Keratinocyte (primary cell): ENCODE measurements at regions not wholly inside any gene's neighbourhood (a gene's known extent, or its start where the extent isn't known, plus 50 kb on each side); places are given as distances from the start of the nearest gene placed in this dataset.

ENCODE experiments used
- DNase-seq: peaks from one replicate; pipeline ENCODE4 v3.0.0-alpha.2; 2011; ENCODE audit warnings: low read depth, missing footprints, low spot score
- FAIRE-seq: peaks from 2 replicates; lab custom pipeline; 2011; peaks lifted over from hg19 to GRCh38; lab: Jason Lieb, UNC
- H2AFZ ChIP-seq: 2 replicates; pipeline ENCODE4 v1.6.0; 2012; ENCODE audit warnings: low read length, control low read depth, inconsistent platforms; ENCODE audit not compliant: control insufficient read depth
- H3K27ac ChIP-seq: 2 replicates; pipeline ENCODE4 v1.5.1; 2011; ENCODE audit warnings: low read length; ENCODE audit not compliant: control insufficient read depth, insufficient read depth
- H3K27me3 ChIP-seq: 3 replicates; pipeline ENCODE4 v1.6.0; 2011; ENCODE audit warnings: low read length; ENCODE audit not compliant: control insufficient read depth, insufficient read depth; ENCODE audit errors: extremely low read depth
- H3K36me3 ChIP-seq, 2 experiments: 2 replicates in 1 of 2; 3 replicates in 1 of 2; pipeline ENCODE4 v1.5.1; 2011; ENCODE audit warnings: low read length in 2 of 2, mild to moderate bottlenecking in 1 of 2; ENCODE audit not compliant: control insufficient read depth in 2 of 2, insufficient read depth in 2 of 2; ENCODE audit errors: extremely low read depth in 1 of 2
- H3K4me1 ChIP-seq: 3 replicates; pipeline ENCODE4 v1.5.1; 2011; ENCODE audit warnings: low read length; ENCODE audit not compliant: control insufficient read depth, insufficient read depth; ENCODE audit errors: extremely low read depth
- H3K4me2 ChIP-seq: 3 replicates; pipeline ENCODE4 v1.6.0; 2011; ENCODE audit warnings: low read depth, low read length; ENCODE audit not compliant: control insufficient read depth, insufficient read depth; ENCODE audit errors: extremely low read depth
- H3K4me3 ChIP-seq, 3 experiments: fragments of 200-600 bp in 1 of 3; sonication (generic) in 1 of 3; 2 replicates in 2 of 3; 3 replicates in 1 of 3; pipeline ENCODE4 v1.5.1; 2011 to 2016; ENCODE audit warnings: low read length in 3 of 3, mild to moderate bottlenecking in 3 of 3, control low read depth in 2 of 3, inconsistent platforms in 1 of 3, low read depth in 1 of 3, mixed read lengths in 1 of 3, mixed run types in 1 of 3, moderate library complexity in 1 of 3; ENCODE audit not compliant: control insufficient read depth in 2 of 3, insufficient read depth in 2 of 3; ENCODE audit errors: extremely low read depth in 1 of 3
- H3K79me2 ChIP-seq: 2 replicates; pipeline ENCODE4 v1.6.0; 2012; ENCODE audit warnings: low read length; ENCODE audit not compliant: control insufficient read depth, insufficient read depth
- H3K9ac ChIP-seq: 3 replicates; pipeline ENCODE4 v1.6.0; 2011; ENCODE audit warnings: low read length; ENCODE audit not compliant: control insufficient read depth, insufficient read depth; ENCODE audit errors: extremely low read depth
- H3K9me1 ChIP-seq: 3 replicates; pipeline ENCODE4 v1.6.0; 2011; ENCODE audit warnings: low read length; ENCODE audit not compliant: control insufficient read depth, insufficient read depth; ENCODE audit errors: extremely low read depth
- H3K9me3 ChIP-seq: 2 replicates; pipeline ENCODE4 v1.5.1; 2012; ENCODE audit warnings: low read depth, low read length; ENCODE audit not compliant: control insufficient read depth
- H4K20me1 ChIP-seq: 3 replicates; pipeline ENCODE4 v1.6.0; 2011; ENCODE audit warnings: low read length; ENCODE audit not compliant: control insufficient read depth, insufficient read depth; ENCODE audit errors: extremely low read depth
- EZH2 ChIP-seq: IDR thresholded peaks from one replicate; pipeline ENCODE4 v1.6.1; 2012; ENCODE audit warnings: inconsistent platforms, mild to moderate bottlenecking, low read length, moderate library complexity
- dilution Hi-C: fragments of 300-500 bp; cut with MboI; formaldehyde crosslinking; loops from one replicate; pipeline ENCODE4 v1.7.0; 2020; ENCODE audit warnings: low sequenced_read_pairs; ENCODE audit not compliant: extremely low pct_ligation_motif_present
- TF ChIP-seq, protein P1 (sequence below), 3 experiments: IDR thresholded peaks in 1 of 3; conservative IDR thresholded peaks in 1 of 3; optimal IDR thresholded peaks in 1 of 3; 2 replicates in 2 of 3; 3 replicates in 1 of 3; pipeline versions ENCODE3 to v1.5.1; 2011; ENCODE audit warnings: low read length in 3 of 3, mild to moderate bottlenecking in 3 of 3, moderate library complexity in 2 of 3, control low read depth in 1 of 3, inconsistent platforms in 1 of 3; ENCODE audit not compliant: insufficient read depth in 2 of 3; ENCODE audit errors: extremely low read depth in 1 of 3

DNA sequence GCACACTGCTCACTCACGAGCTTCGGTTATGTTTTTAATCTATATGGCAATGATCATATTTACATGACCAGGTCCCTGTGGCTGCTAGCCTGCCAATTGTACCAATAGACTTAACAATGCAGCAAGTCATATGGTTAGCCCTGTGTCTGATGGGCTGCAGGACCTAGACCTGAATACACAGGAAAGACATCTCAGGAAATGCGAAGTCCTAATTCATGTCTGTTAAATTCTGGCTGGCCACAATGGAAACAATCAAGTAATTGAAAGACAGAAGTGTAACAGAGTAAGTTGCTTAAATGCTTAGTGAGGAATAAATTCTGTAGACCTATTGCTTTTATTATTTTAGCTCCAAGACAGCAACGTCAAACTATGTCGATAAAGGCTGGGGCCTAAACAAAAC lies 112.4 kb upstream of the FZD8 start:
- H2AFZ ChIP-seq: no peak overlapping the region
- H3K4me3 ChIP-seq: no peak overlapping the region
- no peaks in the 10 kb centered on the region for H3K9me3 ChIP-seq
- no peaks in the 10 kb centered on the region for H3K27me3 ChIP-seq
- dilution Hi-C loops: no loop called here
- no peaks in the 10 kb centered on the region for H4K20me1 ChIP-seq
- no peak for TF ChIP-seq EZH2
- TF ChIP-seq, protein P1, sequence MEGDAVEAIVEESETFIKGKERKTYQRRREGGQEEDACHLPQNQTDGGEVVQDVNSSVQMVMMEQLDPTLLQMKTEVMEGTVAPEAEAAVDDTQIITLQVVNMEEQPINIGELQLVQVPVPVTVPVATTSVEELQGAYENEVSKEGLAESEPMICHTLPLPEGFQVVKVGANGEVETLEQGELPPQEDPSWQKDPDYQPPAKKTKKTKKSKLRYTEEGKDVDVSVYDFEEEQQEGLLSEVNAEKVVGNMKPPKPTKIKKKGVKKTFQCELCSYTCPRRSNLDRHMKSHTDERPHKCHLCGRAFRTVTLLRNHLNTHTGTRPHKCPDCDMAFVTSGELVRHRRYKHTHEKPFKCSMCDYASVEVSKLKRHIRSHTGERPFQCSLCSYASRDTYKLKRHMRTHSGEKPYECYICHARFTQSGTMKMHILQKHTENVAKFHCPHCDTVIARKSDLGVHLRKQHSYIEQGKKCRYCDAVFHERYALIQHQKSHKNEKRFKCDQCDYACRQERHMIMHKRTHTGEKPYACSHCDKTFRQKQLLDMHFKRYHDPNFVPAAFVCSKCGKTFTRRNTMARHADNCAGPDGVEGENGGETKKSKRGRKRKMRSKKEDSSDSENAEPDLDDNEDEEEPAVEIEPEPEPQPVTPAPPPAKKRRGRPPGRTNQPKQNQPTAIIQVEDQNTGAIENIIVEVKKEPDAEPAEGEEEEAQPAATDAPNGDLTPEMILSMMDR (optimal IDR thresholded peaks at IDR 0.05 in 1 of 3, IDR thresholded peaks at IDR 0.05 in 1 of 3, conservative IDR thresholded peaks at IDR 0.05 in 1 of 3; ENCODE audit: extremely low read depth in 1 of 3, insufficient read depth in 2 of 3, low read length in 3 of 3): no peak
- no peak overlapping the region for H3K27ac ChIP-seq
- no peaks in the 10 kb centered on the region for H3K9me1 ChIP-seq
- H3K9ac ChIP-seq: no peak overlapping the region
- H3K79me2 ChIP-seq: no peaks in the 10 kb centered on the region
- DNase-seq: no peak
- no peak for FAIRE-seq
- H3K4me2 ChIP-seq: no peak overlapping the region
- H3K36me3 ChIP-seq: no peaks in the 10 kb centered on the region
- no peaks in the 10 kb centered on the region for H3K4me1 ChIP-seq

- Histone ChIP-seq H3K4me3 (no peak overlapping the region), H3K27ac (no peak overlapping the region), H3K27me3 (no peaks in the 10 kb centered on the region), H3K36me3 (no peaks in the 10 kb centered on the region), H3K9ac (no peak overlapping the region), H3K9me3 (no peaks in the 10 kb centered on the region), H3K9me1 (no peaks in the 10 kb centered on the region), H3K79me2 (no peaks in the 10 kb centered on the region), H2AFZ (no peak overlapping the region), H3K4me1 (no peaks in the 10 kb centered on the region), H3K4me2 (no peak overlapping the region), H4K20me1 (no peaks in the 10 kb centered on the region)
- FAIRE-seq: no peak
- dilution Hi-C loops: no loop called here
- DNase-seq: no peak
- no peak for TF ChIP-seq EZH2
- TF ChIP-seq, protein P1 (optimal IDR thresholded peaks at IDR 0.05 in 1 of 3, IDR thresholded peaks at IDR 0.05 in 1 of 3, conservative IDR thresholded peaks at IDR 0.05 in 1 of 3; ENCODE audit: extremely low read depth in 1 of 3, insufficient read depth in 2 of 3, low read length in 3 of 3): no peak
These were observed 110.7 kb upstream of the FZD8 start for GRCh38 chr10:35752469-35753461.
